ENCODE measurements at regions not wholly inside any gene's neighbourhood (a gene's known extent, or its start where the extent isn't known, plus 50 kb on each side); places are given as distances from the start of the nearest gene placed in this dataset.
A peak's percentile ranks its signal among the peaks of the same experiment; 100 is the strongest.

DNA sequence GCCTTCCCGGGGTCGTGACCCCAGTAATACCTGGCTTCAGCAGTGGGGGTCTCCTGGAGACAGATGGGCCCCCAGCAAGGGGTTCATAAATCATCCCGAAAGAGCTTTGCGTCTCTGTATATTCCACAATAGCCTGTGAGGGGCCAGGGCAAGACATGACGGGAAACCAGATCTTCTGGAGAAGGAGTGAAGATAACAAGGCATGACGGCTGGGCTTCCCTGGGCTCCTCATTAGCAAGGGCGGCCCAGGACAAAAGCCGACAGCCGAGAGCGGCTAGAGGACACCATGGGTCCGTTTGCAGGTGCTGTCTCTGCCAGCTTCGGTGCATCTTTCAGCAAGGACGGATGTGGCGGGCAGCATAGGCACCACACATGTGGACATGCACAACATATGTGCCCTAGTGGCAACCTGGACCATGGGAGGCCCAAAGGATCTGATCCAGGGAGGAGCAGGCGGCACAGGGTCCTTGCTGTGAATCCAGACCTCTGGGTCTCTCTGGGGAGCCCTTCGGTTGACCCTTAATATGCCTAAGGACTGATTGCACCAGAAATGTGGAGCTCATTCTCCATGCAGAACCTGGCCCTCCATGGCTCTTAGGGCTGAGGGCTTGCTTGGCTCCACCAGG is 136.9 kb upstream of the FOXF1 start:
- Histone ChIP-seq H4K91ac (ENCODE audit: low read depth, low read length, poor library complexity) (no peak overlapping the region), H3K4ac (ENCODE audit: low read length) (no peak overlapping the region), H2BK5ac (ENCODE audit: low read length) (no peak overlapping the region), H3K4me1 (ENCODE audit: control insufficient read depth in 2 of 2, insufficient read depth in 1 of 2, low read depth in 1 of 2, low read length in 2 of 2) (peaks cover 0 to 16% of the 10 kb centered on the region in 2 donors), H3K27me3 (ENCODE audit: control insufficient read depth in 3 of 3, insufficient read depth in 3 of 3, low read depth in 1 of 3, low read length in 3 of 3) (peaks cover 0 to 36% (median 0%) of the 10 kb centered on the region in 3 experiments), H3K23ac (ENCODE audit: low read depth, low read length, poor library complexity) (no peak overlapping the region), H2AFZ (ENCODE audit: low read length) (no peak overlapping the region), H2BK15ac (ENCODE audit: low read length) (no peak overlapping the region), H3K4me3 (ENCODE audit: low read length in 2 of 2) (no peak overlapping the region), H2BK12ac (ENCODE audit: low read length) (no peak overlapping the region), H3K9ac (ENCODE audit: low read depth, low read length, poor library complexity) (no peak overlapping the region), H2BK120ac (ENCODE audit: low read depth, low read length) (no peak overlapping the region), H4K8ac (ENCODE audit: low read depth, low read length) (no peak overlapping the region), H3K36me3 (replicated peaks in 1 of 2; ENCODE audit: control insufficient read depth in 2 of 2, insufficient read depth in 2 of 2, low read length in 2 of 2) (no peaks in the 10 kb centered on the region), H3K14ac (ENCODE audit: low read length) (no peak overlapping the region), H2AK5ac (ENCODE audit: low read depth, low read length) (peak overlapping the region; percentile 38), H3K27ac (replicated peaks; ENCODE audit: low read length) (no peak overlapping the region), H3K4me2 (ENCODE audit: insufficient read depth, low read length, poor library complexity, severe bottlenecking) (no peak overlapping the region), H3K9me3 (replicated peaks in 1 of 2; ENCODE audit: control insufficient read depth in 2 of 2, insufficient read depth in 1 of 2, low read depth in 1 of 2, low read length in 2 of 2) (no peaks in the 10 kb centered on the region), H3K18ac (ENCODE audit: low read length) (no peak overlapping the region), H3K79me1 (ENCODE audit: low read depth, low read length) (no peaks in the 10 kb centered on the region)
- no CpG with 5 or more reads among the region's 16 CpGs for WGBS, 2 donors (ENCODE audit: extremely low coverage in 2 of 2, insufficient read length in 2 of 2, insufficient replicate concordance in 1 of 2)
- DNase-seq (ENCODE audit: low spot score), result no peak

DNA sequence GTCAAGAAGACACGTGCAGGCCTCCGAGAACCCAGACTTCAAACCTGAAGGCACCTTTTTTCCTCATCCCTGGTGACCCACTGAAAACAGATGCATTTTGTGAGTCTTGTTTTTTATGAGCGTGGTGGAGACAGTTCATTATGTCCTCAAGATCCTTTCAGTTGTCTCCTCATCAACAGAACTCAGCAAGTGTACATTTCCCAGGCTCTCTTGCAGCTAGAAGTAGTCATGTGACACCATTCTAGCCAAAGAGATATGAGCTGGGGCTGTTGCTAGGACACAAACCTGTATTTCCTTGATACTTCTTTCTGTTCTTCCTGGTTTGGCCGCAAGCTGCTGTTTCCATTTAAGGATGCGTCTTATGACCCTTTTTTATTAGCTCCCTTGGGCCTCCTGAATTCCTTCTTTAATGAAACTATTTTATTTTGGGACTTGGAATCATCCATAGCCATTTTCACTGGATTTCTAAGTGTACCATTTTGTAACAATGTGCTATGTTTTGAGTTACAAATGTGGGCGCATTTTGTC is 135.7 kb upstream of the FOXF1 start:
- Histone ChIP-seq H3K4me1 (ENCODE audit: control insufficient read depth in 2 of 2, insufficient read depth in 1 of 2, low read depth in 1 of 2, low read length in 2 of 2) (peaks cover 0 to 16% of the 10 kb centered on the region in 2 donors), H2BK120ac (ENCODE audit: low read depth, low read length) (no peak overlapping the region), H2BK15ac (ENCODE audit: low read length) (no peak overlapping the region), H3K9ac (ENCODE audit: low read depth, low read length, poor library complexity) (no peak overlapping the region), H3K9me3 (replicated peaks in 1 of 2; ENCODE audit: control insufficient read depth in 2 of 2, insufficient read depth in 1 of 2, low read depth in 1 of 2, low read length in 2 of 2) (no peaks in the 10 kb centered on the region), H2BK5ac (ENCODE audit: low read length) (no peak overlapping the region), H3K79me1 (ENCODE audit: low read depth, low read length) (no peaks in the 10 kb centered on the region), H2BK12ac (ENCODE audit: low read length) (no peak overlapping the region), H3K27me3 (ENCODE audit: control insufficient read depth in 3 of 3, insufficient read depth in 3 of 3, low read depth in 1 of 3, low read length in 3 of 3) (peaks cover 0 to 38% (median 0%) of the 10 kb centered on the region in 3 experiments), H3K23ac (ENCODE audit: low read depth, low read length, poor library complexity) (no peak overlapping the region), H3K4me3 (ENCODE audit: low read length in 2 of 2) (no peak overlapping the region), H4K91ac (ENCODE audit: low read depth, low read length, poor library complexity) (no peak overlapping the region), H3K14ac (ENCODE audit: low read length) (no peak overlapping the region), H3K27ac (replicated peaks; ENCODE audit: low read length) (no peak overlapping the region), H4K8ac (ENCODE audit: low read depth, low read length) (no peak overlapping the region), H2AFZ (ENCODE audit: low read length) (no peak overlapping the region), H3K36me3 (replicated peaks in 1 of 2; ENCODE audit: control insufficient read depth in 2 of 2, insufficient read depth in 2 of 2, low read length in 2 of 2) (no peaks in the 10 kb centered on the region), H3K4ac (ENCODE audit: low read length) (no peak overlapping the region), H3K4me2 (ENCODE audit: insufficient read depth, low read length, poor library complexity, severe bottlenecking) (no peak overlapping the region), H2AK5ac (ENCODE audit: low read depth, low read length) (no peak overlapping the region), H3K18ac (ENCODE audit: low read length) (no peak overlapping the region)
- DNase-seq (ENCODE audit: low spot score), result no peak
- no CpG with 5 or more reads among the region's 6 CpGs for WGBS, 2 donors (ENCODE audit: extremely low coverage in 2 of 2, insufficient read length in 2 of 2, insufficient replicate concordance in 1 of 2)

DNA sequence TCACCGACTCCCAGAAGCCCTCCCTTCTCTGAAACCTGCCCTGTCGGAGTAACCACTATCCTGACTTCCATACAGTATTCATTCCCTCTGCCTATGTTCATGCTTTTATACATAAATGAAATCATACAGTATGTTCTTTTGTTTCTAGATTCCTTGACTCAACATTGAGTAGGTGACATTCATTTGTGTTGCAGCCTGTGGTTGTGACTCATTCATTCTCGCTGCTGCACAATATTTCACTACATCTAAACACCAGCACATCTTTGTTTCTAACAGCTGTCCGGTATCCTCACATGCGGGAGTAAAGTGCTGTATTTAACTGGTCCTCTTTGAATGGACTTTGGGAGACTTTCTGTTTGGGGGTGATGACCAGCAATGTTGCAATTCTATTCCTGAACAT is 135.0 kb upstream of the FOXF1 start:
- no peaks in the 10 kb centered on the region for H3K9me3 ChIP-seq (replicated peaks in 1 of 2; ENCODE audit: control insufficient read depth in 2 of 2, insufficient read depth in 1 of 2, low read depth in 1 of 2, low read length in 2 of 2)

DNA sequence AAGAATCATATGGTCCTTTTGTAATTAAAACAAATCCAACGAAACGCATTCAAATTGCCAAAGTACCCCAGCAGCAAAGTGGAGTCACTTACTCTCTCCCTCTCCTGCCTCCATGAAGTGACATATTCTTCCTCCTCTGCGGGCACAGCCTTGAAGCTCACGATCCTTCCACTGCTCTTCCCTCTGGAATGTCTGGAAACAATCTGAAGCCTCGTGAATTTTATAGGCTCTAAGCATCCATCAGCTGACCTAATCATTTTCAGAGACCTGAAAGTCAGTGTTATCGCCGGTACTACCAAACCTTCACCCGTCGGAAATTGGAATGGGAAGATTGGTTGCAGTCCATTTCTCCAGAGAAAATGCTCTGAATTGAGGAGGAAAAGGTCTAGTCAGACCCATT is 134.5 kb upstream of the FOXF1 start:
- Histone ChIP-seq H2BK5ac (ENCODE audit: low read length) (no peak overlapping the region), H3K27ac (replicated peaks; ENCODE audit: low read length) (no peak overlapping the region), H2BK120ac (ENCODE audit: low read depth, low read length) (no peak overlapping the region), H2BK15ac (ENCODE audit: low read length) (no peak overlapping the region), H3K14ac (ENCODE audit: low read length) (no peak overlapping the region), H3K4me2 (ENCODE audit: insufficient read depth, low read length, poor library complexity, severe bottlenecking) (no peak overlapping the region), H3K18ac (ENCODE audit: low read length) (no peak overlapping the region), H3K9ac (ENCODE audit: low read depth, low read length, poor library complexity) (no peak overlapping the region), H3K36me3 (replicated peaks in 1 of 2; ENCODE audit: control insufficient read depth in 2 of 2, insufficient read depth in 2 of 2, low read length in 2 of 2) (no peaks in the 10 kb centered on the region), H2AK5ac (ENCODE audit: low read depth, low read length) (no peak overlapping the region), H4K91ac (ENCODE audit: low read depth, low read length, poor library complexity) (no peak overlapping the region), H3K27me3 (ENCODE audit: control insufficient read depth in 3 of 3, insufficient read depth in 3 of 3, low read depth in 1 of 3, low read length in 3 of 3) (peaks cover 0 to 34% (median 0%) of the 10 kb centered on the region in 3 experiments), H4K8ac (ENCODE audit: low read depth, low read length) (no peak overlapping the region), H3K4me1 (ENCODE audit: control insufficient read depth in 2 of 2, insufficient read depth in 1 of 2, low read depth in 1 of 2, low read length in 2 of 2) (peaks cover 0 to 18% of the 10 kb centered on the region in 2 donors), H2BK12ac (ENCODE audit: low read length) (no peak overlapping the region), H3K79me1 (ENCODE audit: low read depth, low read length) (no peaks in the 10 kb centered on the region), H3K9me3 (replicated peaks in 1 of 2; ENCODE audit: control insufficient read depth in 2 of 2, insufficient read depth in 1 of 2, low read depth in 1 of 2, low read length in 2 of 2) (no peaks in the 10 kb centered on the region), H3K23ac (ENCODE audit: low read depth, low read length, poor library complexity) (no peak overlapping the region), H3K4me3 (ENCODE audit: low read length in 2 of 2) (no peak overlapping the region), H2AFZ (ENCODE audit: low read length) (no peak overlapping the region), H3K4ac (ENCODE audit: low read length) (no peak overlapping the region)
- DNase-seq (ENCODE audit: low spot score), result no peak
- whole genome bisulfite sequencing, 2 donors (ENCODE audit: extremely low coverage in 2 of 2, insufficient read length in 2 of 2, insufficient replicate concordance in 1 of 2), result no CpG with 5 or more reads among the region's 9 CpGs

More for the DNA sequence above, 135.0 kb upstream of the FOXF1 start:
- H4K91ac ChIP-seq (ENCODE audit: low read depth, low read length, poor library complexity), result no peak overlapping the region
- no peak overlapping the region for H2AFZ ChIP-seq (ENCODE audit: low read length)
- no peak overlapping the region for H4K8ac ChIP-seq (ENCODE audit: low read depth, low read length)
- H3K27me3 ChIP-seq (ENCODE audit: control insufficient read depth in 3 of 3, insufficient read depth in 3 of 3, low read depth in 1 of 3, low read length in 3 of 3), result peaks cover 0 to 36% (median 0%) of the 10 kb centered on the region in 3 experiments
- no CpG with 5 or more reads among the region's 5 CpGs for WGBS, 2 donors (ENCODE audit: extremely low coverage in 2 of 2, insufficient read length in 2 of 2, insufficient replicate concordance in 1 of 2)
- no peaks in the 10 kb centered on the region for H3K36me3 ChIP-seq (replicated peaks in 1 of 2; ENCODE audit: control insufficient read depth in 2 of 2, insufficient read depth in 2 of 2, low read length in 2 of 2)
- no peak overlapping the region for H2AK5ac ChIP-seq (ENCODE audit: low read depth, low read length)
- H3K4me2 ChIP-seq (ENCODE audit: insufficient read depth, low read length, poor library complexity, severe bottlenecking), result no peak overlapping the region
- H3K18ac ChIP-seq (ENCODE audit: low read length), result no peak overlapping the region
- no peak overlapping the region for H3K4ac ChIP-seq (ENCODE audit: low read length)
- H3K79me1 ChIP-seq (ENCODE audit: low read depth, low read length), result no peaks in the 10 kb centered on the region
- H3K4me3 ChIP-seq (ENCODE audit: low read length in 2 of 2), result no peak overlapping the region
- H2BK12ac ChIP-seq (ENCODE audit: low read length), result no peak overlapping the region
- no peak overlapping the region for H2BK15ac ChIP-seq (ENCODE audit: low read length)
- H3K4me1 ChIP-seq (ENCODE audit: control insufficient read depth in 2 of 2, insufficient read depth in 1 of 2, low read depth in 1 of 2, low read length in 2 of 2), result peaks cover 0 to 17% of the 10 kb centered on the region in 2 donors
- no peak overlapping the region for H2BK120ac ChIP-seq (ENCODE audit: low read depth, low read length)
- no peak overlapping the region for H3K9ac ChIP-seq (ENCODE audit: low read depth, low read length, poor library complexity)
- no peak overlapping the region for H3K27ac ChIP-seq (replicated peaks; ENCODE audit: low read length)
- DNase-seq (ENCODE audit: low spot score), result no peak
- no peak overlapping the region for H2BK5ac ChIP-seq (ENCODE audit: low read length)
- no peak overlapping the region for H3K14ac ChIP-seq (ENCODE audit: low read length)
- no peak overlapping the region for H3K23ac ChIP-seq (ENCODE audit: low read depth, low read length, poor library complexity)
